ENCODE measurements at regions not wholly inside any gene's neighbourhood (a gene's known extent, or its start where the extent isn't known, plus 50 kb on each side); places are given as distances from the start of the nearest gene placed in this dataset.

DNA sequence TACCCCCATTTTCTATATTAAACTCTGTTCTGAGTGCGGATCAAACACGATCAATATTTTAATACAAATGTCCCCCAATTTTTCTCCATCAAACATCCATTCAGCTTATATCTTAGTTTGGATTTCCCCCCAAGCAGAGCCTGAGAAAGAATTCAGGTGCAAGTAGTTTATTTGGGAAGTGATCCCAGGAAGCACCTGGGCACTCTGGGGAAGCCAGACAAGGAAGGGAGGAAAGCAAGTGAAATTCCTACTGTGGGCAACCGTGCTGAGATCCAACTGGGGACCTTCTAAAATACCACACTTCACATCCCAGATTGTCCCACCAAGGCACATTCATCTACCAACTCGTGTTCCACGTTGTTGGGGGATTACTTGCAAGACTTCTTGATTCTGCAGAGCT is 323.4 kb upstream of the NBEA start:
- TF ChIP-seq, protein P1, sequence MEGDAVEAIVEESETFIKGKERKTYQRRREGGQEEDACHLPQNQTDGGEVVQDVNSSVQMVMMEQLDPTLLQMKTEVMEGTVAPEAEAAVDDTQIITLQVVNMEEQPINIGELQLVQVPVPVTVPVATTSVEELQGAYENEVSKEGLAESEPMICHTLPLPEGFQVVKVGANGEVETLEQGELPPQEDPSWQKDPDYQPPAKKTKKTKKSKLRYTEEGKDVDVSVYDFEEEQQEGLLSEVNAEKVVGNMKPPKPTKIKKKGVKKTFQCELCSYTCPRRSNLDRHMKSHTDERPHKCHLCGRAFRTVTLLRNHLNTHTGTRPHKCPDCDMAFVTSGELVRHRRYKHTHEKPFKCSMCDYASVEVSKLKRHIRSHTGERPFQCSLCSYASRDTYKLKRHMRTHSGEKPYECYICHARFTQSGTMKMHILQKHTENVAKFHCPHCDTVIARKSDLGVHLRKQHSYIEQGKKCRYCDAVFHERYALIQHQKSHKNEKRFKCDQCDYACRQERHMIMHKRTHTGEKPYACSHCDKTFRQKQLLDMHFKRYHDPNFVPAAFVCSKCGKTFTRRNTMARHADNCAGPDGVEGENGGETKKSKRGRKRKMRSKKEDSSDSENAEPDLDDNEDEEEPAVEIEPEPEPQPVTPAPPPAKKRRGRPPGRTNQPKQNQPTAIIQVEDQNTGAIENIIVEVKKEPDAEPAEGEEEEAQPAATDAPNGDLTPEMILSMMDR (IDR thresholded peaks at IDR 0.05): no peak
- no peak for TF ChIP-seq EZH2 (IDR thresholded peaks at IDR 0.05; ENCODE audit: borderline replicate concordance, insufficient read depth, low read depth, low read length, poor library complexity, severe bottlenecking)
